Activated B cell treated with CpG ODN at 0.5 μM for 24 hours (primary cell): ENCODE measurements at regions not wholly inside any gene's neighbourhood (a gene's known extent, or its start where the extent isn't known, plus 50 kb on each side); places are given as distances from the start of the nearest gene placed in this dataset.

ENCODE experiments used
- ATAC-seq: fragments of 200-7000 bp; cut with Tn5 transposase; one replicate; pipeline ENCODE4 v1.10.0; 2021; ENCODE audit warnings: low read depth, mild to moderate bottlenecking, moderate library complexity
- CTCF ChIA-PET: fragments of 350-600 bp; sonication (Branson Sonifier 250); formaldehyde crosslinking; loops from one replicate; lab custom pipeline; 2021; ENCODE audit warnings: antibody characterized with exemption; lab: Charles Lee
- POLR2A ChIA-PET: fragments of 350-600 bp; sonication (Branson Sonifier 250); formaldehyde crosslinking; loops from one replicate; lab custom pipeline; 2021; ENCODE audit warnings: antibody characterized with exemption; lab: Charles Lee
- DNase-seq: peaks from one replicate; pipeline ENCODE4 v3.0.0; 2022
- H3K27ac Mint-ChIP-seq: one replicate; pipeline ENCODE4 v1.8.0; 2020; ENCODE audit warnings: mixed read lengths
- H3K27me3 Mint-ChIP-seq: one replicate; pipeline ENCODE4 v1.8.0; 2021; ENCODE audit warnings: mixed read lengths
- H3K36me3 Mint-ChIP-seq: one replicate; pipeline ENCODE4 v1.8.0; 2021; ENCODE audit warnings: low read depth, mixed read lengths
- H3K4me1 Mint-ChIP-seq: one replicate; pipeline ENCODE4 v1.8.0; 2021; ENCODE audit warnings: mixed read lengths
- H3K4me3 Mint-ChIP-seq: one replicate; pipeline ENCODE4 v1.8.0; 2020; ENCODE audit warnings: mild to moderate bottlenecking, mixed read lengths
- H3K9me3 Mint-ChIP-seq: one replicate; pipeline ENCODE4 v1.8.0; 2020; ENCODE audit warnings: mixed read lengths
- intact Hi-C: fragments of 100-400 bp; cut with micrococcal nuclease; formaldehyde crosslinking; loops from one replicate; pipeline ENCODE4 v1.15.1; 2024
- TF ChIP-seq, protein P1 (sequence below): fragments of 200-600 bp; IDR thresholded peaks from one replicate; pipeline ENCODE4 v1.8.0; 2022; ENCODE audit warnings: antibody characterized with exemption, mild to moderate bottlenecking

- DNase-seq: no peak
- no peak overlapping the region for H3K4me3 Mint-ChIP-seq
- intact Hi-C loops: no loop called here
- no peaks in the 10 kb centered on the region for H3K4me1 Mint-ChIP-seq
- POLR2A ChIA-PET: no interaction called here
- no peak overlapping the region for H3K27ac Mint-ChIP-seq
- H3K27me3 Mint-ChIP-seq: peaks cover 3% of the 10 kb centered on the region
- CTCF ChIA-PET: no interaction called here
- ATAC-seq: no peak
- TF ChIP-seq, protein P1, sequence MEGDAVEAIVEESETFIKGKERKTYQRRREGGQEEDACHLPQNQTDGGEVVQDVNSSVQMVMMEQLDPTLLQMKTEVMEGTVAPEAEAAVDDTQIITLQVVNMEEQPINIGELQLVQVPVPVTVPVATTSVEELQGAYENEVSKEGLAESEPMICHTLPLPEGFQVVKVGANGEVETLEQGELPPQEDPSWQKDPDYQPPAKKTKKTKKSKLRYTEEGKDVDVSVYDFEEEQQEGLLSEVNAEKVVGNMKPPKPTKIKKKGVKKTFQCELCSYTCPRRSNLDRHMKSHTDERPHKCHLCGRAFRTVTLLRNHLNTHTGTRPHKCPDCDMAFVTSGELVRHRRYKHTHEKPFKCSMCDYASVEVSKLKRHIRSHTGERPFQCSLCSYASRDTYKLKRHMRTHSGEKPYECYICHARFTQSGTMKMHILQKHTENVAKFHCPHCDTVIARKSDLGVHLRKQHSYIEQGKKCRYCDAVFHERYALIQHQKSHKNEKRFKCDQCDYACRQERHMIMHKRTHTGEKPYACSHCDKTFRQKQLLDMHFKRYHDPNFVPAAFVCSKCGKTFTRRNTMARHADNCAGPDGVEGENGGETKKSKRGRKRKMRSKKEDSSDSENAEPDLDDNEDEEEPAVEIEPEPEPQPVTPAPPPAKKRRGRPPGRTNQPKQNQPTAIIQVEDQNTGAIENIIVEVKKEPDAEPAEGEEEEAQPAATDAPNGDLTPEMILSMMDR: no peak
- no peaks in the 10 kb centered on the region for H3K36me3 Mint-ChIP-seq
- H3K9me3 Mint-ChIP-seq: no peaks in the 10 kb centered on the region
Observed at GRCh38 chr11:19648321-19648720, 64.3 kb upstream of the NAV2 start.

DNA sequence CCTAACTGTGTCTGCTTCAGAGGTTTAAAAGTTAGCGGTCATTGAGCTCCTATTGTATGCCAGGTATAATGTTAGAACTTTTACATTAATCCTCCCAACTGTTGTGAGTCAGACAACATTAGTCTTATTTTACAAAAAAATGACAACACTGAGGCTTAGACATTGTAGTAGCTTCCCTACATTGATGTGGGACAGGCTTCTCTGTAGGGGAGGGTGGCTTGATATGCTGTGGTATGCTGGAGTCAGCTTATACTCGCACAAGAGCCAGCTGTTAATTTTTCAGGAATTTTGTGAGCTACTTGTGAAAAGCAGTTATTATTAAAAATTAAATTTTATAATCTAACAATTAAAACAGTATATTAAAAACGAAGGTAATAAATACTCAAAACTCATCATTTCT lies 64.8 kb upstream of the NAV2 start:
- CTCF ChIA-PET: no interaction called here
- Mint-ChIP-seq H3K27ac (no peak overlapping the region), H3K4me1 (no peaks in the 10 kb centered on the region), H3K9me3 (no peaks in the 10 kb centered on the region), H3K4me3 (no peak overlapping the region), H3K27me3 (peaks cover 3% of the 10 kb centered on the region), H3K36me3 (no peaks in the 10 kb centered on the region)
- ATAC-seq (no peak), DNase-seq (no peak)
- POLR2A ChIA-PET: no interaction called here
- TF ChIP-seq, protein P1: no peak
- intact Hi-C loops: no loop called here

- TF ChIP-seq, protein P1: no peak
- Mint-ChIP-seq H3K27me3 (peaks cover 3% of the 10 kb centered on the region), H3K27ac (no peak overlapping the region), H3K9me3 (no peaks in the 10 kb centered on the region), H3K4me3 (no peak overlapping the region), H3K36me3 (no peaks in the 10 kb centered on the region), H3K4me1 (no peaks in the 10 kb centered on the region)
- ChIA-PET CTCF (no interaction called here), POLR2A (no interaction called here)
- no peak for ATAC-seq
- intact Hi-C loops: no loop called here
- DNase-seq: no peak
Observed at GRCh38 chr11:19646921-19647320, 65.7 kb upstream of the NAV2 start.

DNA sequence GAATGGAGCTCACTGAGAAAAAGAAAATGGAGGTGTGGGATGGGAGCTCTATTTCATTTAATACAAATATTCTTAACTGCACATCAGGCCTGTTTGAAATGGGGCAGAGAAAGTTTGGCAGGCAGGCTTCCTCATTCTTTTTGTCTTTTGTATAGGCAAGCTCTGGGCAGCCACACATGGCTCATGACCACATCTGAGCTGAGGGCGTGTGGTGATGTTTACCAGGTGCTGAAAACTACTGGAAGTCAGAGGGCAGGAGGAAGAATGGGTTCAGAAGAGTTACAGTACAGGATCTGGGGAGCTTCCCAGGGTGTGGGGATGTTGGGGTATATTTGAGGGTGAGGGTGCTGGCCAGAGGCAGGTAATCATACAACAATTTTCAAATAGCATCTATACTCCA lies 66.3 kb upstream of the NAV2 start:
- H3K9me3 Mint-ChIP-seq: no peaks in the 10 kb centered on the region
- no peak overlapping the region for H3K4me3 Mint-ChIP-seq
- no peaks in the 10 kb centered on the region for H3K4me1 Mint-ChIP-seq
- CTCF ChIA-PET: no interaction called here
- intact Hi-C loops: no loop called here
- no peaks in the 10 kb centered on the region for H3K36me3 Mint-ChIP-seq
- no peak overlapping the region for H3K27ac Mint-ChIP-seq
- ATAC-seq (no peak), DNase-seq (no peak)
- POLR2A ChIA-PET: no interaction called here
- peaks cover 3% of the 10 kb centered on the region for H3K27me3 Mint-ChIP-seq
- TF ChIP-seq, protein P1: no peak

DNA sequence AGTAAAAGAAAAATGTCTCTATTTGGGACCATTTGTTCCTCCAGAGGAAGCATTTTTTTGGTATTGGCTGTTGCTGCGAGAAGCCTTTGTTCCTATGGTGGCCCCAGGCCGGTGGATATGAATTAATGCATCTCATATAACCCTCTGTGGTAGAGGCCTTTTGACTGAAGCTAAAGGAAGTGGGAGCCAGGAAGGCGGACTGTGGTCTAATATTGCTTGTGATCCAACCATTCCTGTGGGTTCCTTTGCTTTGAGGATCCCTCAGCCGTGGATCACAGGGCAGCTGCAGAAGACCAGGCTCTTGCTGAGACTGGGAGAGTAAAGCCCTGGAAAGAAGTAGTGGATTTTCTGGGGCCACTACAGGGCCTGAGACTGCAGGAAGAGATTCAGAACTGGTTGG lies 68.3 kb upstream of the NAV2 start:
- ATAC-seq (no peak), DNase-seq (no peak)
- Mint-ChIP-seq H3K9me3 (no peaks in the 10 kb centered on the region), H3K4me1 (no peaks in the 10 kb centered on the region), H3K4me3 (no peak overlapping the region), H3K27me3 (no peaks in the 10 kb centered on the region), H3K36me3 (no peaks in the 10 kb centered on the region), H3K27ac (no peak overlapping the region)
- CTCF ChIA-PET: no interaction called here
- intact Hi-C loops: no loop called here
- TF ChIP-seq, protein P1: no peak
- POLR2A ChIA-PET: no interaction called here
